ENCODE measurements at regions not wholly inside any gene's neighbourhood (a gene's known extent, or its start where the extent isn't known, plus 50 kb on each side); places are given as distances from the start of the nearest gene placed in this dataset.

- no peak overlapping the region for H3K9ac ChIP-seq (ENCODE audit: low read length)
- H3F3A ChIP-seq (ENCODE audit: insufficient read depth, low read length), result no peaks in the 10 kb centered on the region
- H3K4me3 ChIP-seq (ENCODE audit: low read depth, low read length, poor library complexity, severe bottlenecking), result no peak overlapping the region
- 0 out of 2 replicates have a peak, but pooled peaks cover 2% of the 10 kb centered on the region for H3K9me3 ChIP-seq (ENCODE audit: low read length)
- H3K4me2 ChIP-seq (ENCODE audit: low read length), result no peak overlapping the region
- H3K79me2 ChIP-seq (ENCODE audit: insufficient read depth, low read length), result no peaks in the 10 kb centered on the region
- peaks cover 9% of the 10 kb centered on the region; the same call in 1 of the 2 replicates for H3K27me3 ChIP-seq (ENCODE audit: insufficient read depth, low read length)
- H3K36me3 ChIP-seq (ENCODE audit: insufficient read depth, low read length), result no peaks in the 10 kb centered on the region
- no peak overlapping the region for H3K27ac ChIP-seq (ENCODE audit: low read depth, low read length, poor library complexity, severe bottlenecking)
- TF ChIP-seq CTCF (IDR thresholded peaks at IDR 0.05; ENCODE audit: low read length), result no peak
- TF ChIP-seq EZH2 (IDR thresholded peaks at IDR 0.05; ENCODE audit: borderline replicate concordance, low read length), result no peak
- H3K4me1 ChIP-seq (ENCODE audit: insufficient read depth, low read length, severe bottlenecking), result no peaks in the 10 kb centered on the region
- no peak overlapping the region for H2AFZ ChIP-seq (ENCODE audit: low read length)
- H3K9me2 ChIP-seq (ENCODE audit: low read depth, low read length), result no peaks in the 10 kb centered on the region
- H4K20me1 ChIP-seq (ENCODE audit: insufficient read depth, low read length), result no peaks in the 10 kb centered on the region
Measured at GRCh38 chr13:110826101-110826500, 88.8 kb downstream of the ANKRD10 start.

GRCh38 chr13:110826861-110827672, 87.8 kb downstream of the ANKRD10 start:
- Histone ChIP-seq H3K4me1 (ENCODE audit: insufficient read depth, low read length, severe bottlenecking) (no peaks in the 10 kb centered on the region), H3K79me2 (ENCODE audit: insufficient read depth, low read length) (no peaks in the 10 kb centered on the region), H3K9me2 (ENCODE audit: low read depth, low read length) (no peaks in the 10 kb centered on the region), H3K9ac (ENCODE audit: low read length) (no peak overlapping the region), H3K36me3 (ENCODE audit: insufficient read depth, low read length) (no peaks in the 10 kb centered on the region), H3K27ac (ENCODE audit: low read depth, low read length, poor library complexity, severe bottlenecking) (no peak overlapping the region), H4K20me1 (ENCODE audit: insufficient read depth, low read length) (no peaks in the 10 kb centered on the region), H3K4me2 (ENCODE audit: low read length) (no peak overlapping the region), H3K4me3 (ENCODE audit: low read depth, low read length, poor library complexity, severe bottlenecking) (no peak overlapping the region), H3F3A (ENCODE audit: insufficient read depth, low read length) (no peaks in the 10 kb centered on the region), H2AFZ (ENCODE audit: low read length) (no peak overlapping the region), H3K27me3 (ENCODE audit: insufficient read depth, low read length) (peaks cover 13% of the 10 kb centered on the region; the same call in 1 of the 2 replicates), H3K9me3 (ENCODE audit: low read length) (0 out of 2 replicates have a peak, but pooled peaks cover 2% of the 10 kb centered on the region)
- TF ChIP-seq EZH2 (IDR thresholded peaks at IDR 0.05; ENCODE audit: borderline replicate concordance, low read length) (no peak), CTCF (IDR thresholded peaks at IDR 0.05; ENCODE audit: low read length) (no peak)

All from OCI-LY1 (cell line).